ENCODE measurements at regions not wholly inside any gene's neighbourhood (a gene's known extent, or its start where the extent isn't known, plus 50 kb on each side); places are given as distances from the start of the nearest gene placed in this dataset.

DNA sequence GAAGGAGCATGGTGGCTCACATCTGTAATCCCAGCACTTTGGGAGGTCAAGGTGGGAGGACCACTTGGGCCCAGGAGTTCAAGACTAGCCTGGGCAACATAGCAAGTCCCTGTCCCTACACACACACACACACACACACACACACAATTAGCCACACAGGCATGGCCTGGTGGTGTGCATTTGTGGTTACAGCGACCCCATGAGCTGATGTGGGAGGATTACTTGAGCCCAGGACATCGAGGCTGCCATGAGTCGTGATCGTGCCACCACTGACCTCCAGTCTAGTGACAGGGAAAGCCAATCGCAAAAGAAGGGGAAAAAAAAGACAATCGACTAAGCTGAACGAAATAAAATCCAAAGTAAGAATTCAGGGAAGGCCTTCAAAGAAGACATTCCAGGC lies 67.9 kb downstream of the TBX3 start:
- peak in 1 of 2 donors; percentile 52 for DNase-seq (ENCODE audit: low spot score in 2 of 2)
- H3K4me3 ChIP-seq (ENCODE audit: low read depth, poor library complexity, severe bottlenecking): no peak overlapping the region
- intact Hi-C loops (cut with DNase I; ENCODE audit: low total_unique reads): no loop called here
- whole genome bisulfite sequencing, 2 donors: 90 to 92% methylated on average over 7 of the region's 7 CpGs
- no peak for TF ChIP-seq POLR2A (IDR thresholded peaks at IDR 0.05)
- TF ChIP-seq, protein P1, sequence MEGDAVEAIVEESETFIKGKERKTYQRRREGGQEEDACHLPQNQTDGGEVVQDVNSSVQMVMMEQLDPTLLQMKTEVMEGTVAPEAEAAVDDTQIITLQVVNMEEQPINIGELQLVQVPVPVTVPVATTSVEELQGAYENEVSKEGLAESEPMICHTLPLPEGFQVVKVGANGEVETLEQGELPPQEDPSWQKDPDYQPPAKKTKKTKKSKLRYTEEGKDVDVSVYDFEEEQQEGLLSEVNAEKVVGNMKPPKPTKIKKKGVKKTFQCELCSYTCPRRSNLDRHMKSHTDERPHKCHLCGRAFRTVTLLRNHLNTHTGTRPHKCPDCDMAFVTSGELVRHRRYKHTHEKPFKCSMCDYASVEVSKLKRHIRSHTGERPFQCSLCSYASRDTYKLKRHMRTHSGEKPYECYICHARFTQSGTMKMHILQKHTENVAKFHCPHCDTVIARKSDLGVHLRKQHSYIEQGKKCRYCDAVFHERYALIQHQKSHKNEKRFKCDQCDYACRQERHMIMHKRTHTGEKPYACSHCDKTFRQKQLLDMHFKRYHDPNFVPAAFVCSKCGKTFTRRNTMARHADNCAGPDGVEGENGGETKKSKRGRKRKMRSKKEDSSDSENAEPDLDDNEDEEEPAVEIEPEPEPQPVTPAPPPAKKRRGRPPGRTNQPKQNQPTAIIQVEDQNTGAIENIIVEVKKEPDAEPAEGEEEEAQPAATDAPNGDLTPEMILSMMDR (IDR thresholded peaks at IDR 0.05): no peak

DNA sequence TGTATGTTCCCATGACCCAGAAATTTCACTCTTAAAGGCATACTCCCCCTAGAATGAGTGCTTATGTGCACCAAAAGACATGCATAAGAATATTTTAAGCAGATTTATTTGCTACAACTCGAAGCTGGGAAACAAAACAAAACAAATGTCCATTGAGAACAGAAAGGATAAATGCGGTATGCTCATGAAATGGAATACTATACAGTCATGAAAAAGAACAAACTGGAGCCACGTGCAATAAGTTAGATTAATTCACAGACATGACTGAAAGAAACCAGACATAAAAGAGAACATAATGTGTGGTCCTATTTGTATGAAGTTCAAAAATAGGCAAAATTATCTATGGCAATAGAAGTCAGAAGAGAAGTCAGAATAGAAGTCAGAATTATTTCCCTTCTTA lies 69.9 kb downstream of the TBX3 start:
- DNase-seq (ENCODE audit: low spot score in 2 of 2): no peak
- intact Hi-C loops (cut with DNase I; ENCODE audit: low total_unique reads): no loop called here
- TF ChIP-seq, protein P1 (IDR thresholded peaks at IDR 0.05): no peak
- no peak for TF ChIP-seq POLR2A (IDR thresholded peaks at IDR 0.05)
- 69 to 76% methylated on average over 3 of the region's 3 CpGs for WGBS, 2 donors
- H3K4me3 ChIP-seq (ENCODE audit: low read depth, poor library complexity, severe bottlenecking): no peak overlapping the region

DNA sequence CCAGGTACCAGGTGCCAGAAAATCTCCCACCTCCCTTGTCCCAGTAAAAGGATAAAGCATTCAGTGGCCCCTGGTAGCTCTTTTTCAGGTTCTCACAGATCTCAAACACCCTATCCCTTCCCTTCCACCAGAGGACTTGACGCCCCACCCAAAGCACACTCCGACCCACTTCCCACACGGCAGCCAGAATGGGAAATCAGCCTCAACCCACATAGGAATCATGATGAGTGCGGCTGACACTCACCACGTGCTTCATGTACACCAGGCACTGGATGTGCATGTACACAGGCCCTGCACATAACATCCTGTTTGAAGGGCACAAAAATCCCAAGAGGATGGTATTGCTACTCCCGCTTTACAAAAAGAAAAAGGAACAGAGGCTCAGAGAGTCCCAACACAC lies 71.9 kb downstream of the TBX3 start:
- TF ChIP-seq POLR2A (IDR thresholded peaks at IDR 0.05): no peak
- TF ChIP-seq, protein P1 (IDR thresholded peaks at IDR 0.05): no peak
- WGBS, 2 donors: 68 to 75% methylated on average over 6 of the region's 6 CpGs
- intact Hi-C loops (cut with DNase I; ENCODE audit: low total_unique reads): no loop called here
- H3K4me3 ChIP-seq (ENCODE audit: low read depth, poor library complexity, severe bottlenecking): no peak overlapping the region
- peak in 1 of 2 donors; percentile 21 for DNase-seq (ENCODE audit: low spot score in 2 of 2)

DNA sequence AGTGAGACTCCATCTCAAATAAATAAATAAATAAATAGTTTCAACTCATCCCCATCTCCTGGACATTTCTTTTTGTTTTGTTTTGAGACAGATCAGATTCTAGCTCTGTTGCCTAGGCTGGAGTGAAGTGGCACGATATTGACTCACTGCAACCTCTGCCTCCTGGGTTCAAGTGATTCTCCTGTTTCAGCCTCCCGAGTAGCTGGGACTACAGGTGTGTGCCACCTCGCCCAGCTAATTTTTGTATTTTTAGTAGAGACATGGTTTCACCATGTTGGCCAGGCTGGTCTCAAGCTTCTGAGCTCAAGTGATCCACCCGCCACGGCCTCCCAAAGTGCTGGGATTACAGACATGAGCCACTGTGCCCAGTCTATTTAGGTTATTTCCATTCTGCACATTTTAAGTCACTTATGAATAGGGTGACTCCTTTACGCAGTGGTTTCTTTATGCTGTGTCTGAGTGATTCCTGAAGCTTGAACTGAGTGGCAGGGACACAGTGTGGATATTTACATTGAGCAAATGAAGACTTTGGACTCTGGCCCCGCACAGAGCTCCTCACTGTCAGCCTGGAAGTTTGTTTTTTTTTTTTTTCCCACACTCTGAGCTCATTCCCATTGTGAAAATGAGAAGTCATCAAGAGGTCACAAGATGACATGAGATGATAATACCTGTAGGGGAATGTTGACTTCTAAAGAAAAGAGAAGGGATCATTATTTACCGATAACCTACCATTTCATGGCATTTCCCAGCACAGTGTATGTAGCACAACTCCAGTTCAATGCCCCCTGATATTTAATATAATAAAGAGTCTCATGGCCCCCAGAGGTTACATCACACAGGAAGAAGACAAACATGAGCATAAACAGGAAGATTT lies 72.6 kb downstream of the TBX3 start:
- intact Hi-C loops (cut with DNase I; ENCODE audit: low total_unique reads): no loop called here
- no peak overlapping the region for H3K4me3 ChIP-seq (ENCODE audit: low read depth, poor library complexity, severe bottlenecking)
- WGBS, 2 donors: 84 to 90% methylated on average over 8 of the region's 8 CpGs
- TF ChIP-seq POLR2A (IDR thresholded peaks at IDR 0.05): no peak
- TF ChIP-seq, protein P1 (IDR thresholded peaks at IDR 0.05): no peak
- DNase-seq (ENCODE audit: low spot score in 2 of 2): peak in 1 of 2 donors; percentile 50

DNA sequence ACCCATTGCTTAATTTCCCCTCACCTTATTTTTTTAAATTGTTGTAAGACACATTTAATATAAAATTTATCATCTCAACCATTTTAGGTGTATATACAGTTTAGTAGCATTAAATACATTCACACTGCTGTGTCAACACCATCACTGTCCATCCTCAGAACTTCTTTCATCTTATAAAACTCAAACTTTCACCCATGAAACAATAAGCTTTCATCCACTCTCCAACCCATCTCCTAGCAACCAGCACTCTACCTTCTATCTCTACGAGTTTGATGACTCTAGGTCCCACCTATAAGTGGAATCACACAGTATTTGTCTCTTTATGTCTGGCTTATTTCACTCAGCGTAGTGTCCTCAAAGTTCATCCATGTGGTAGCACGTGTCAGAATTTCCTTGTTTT lies 75.5 kb downstream of the TBX3 start:
- TF ChIP-seq, protein P1 (IDR thresholded peaks at IDR 0.05): no peak
- intact Hi-C loops (cut with DNase I; ENCODE audit: low total_unique reads): no loop called here
- DNase-seq (ENCODE audit: low spot score in 2 of 2): no peak
- whole genome bisulfite sequencing, 2 donors: 78 to 81% methylated on average over 3 of the region's 3 CpGs
- no peak overlapping the region for H3K4me3 ChIP-seq (ENCODE audit: low read depth, poor library complexity, severe bottlenecking)

DNA sequence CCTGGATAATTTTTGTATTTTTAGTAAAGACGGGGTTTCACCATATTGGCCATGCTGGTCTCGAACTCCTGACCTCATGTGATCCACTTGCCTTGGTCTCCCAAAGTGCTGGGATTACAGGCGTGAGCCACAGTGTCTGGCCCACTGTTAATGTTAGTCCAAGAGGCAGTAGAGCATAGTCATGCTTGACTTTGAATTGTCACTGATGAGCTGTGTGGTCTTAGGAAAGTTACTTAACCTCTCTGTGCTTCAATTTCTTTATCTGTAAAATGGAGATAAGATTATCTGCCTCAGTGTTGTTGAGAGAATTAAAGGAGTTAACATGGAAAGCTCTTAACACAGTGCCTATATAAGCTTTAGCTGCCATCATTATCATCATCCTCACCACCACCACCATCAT lies 78.1 kb downstream of the TBX3 start:
- TF ChIP-seq, protein P1 (IDR thresholded peaks at IDR 0.05): no peak
- no peak for TF ChIP-seq POLR2A (IDR thresholded peaks at IDR 0.05)
- intact Hi-C loops (cut with DNase I; ENCODE audit: low total_unique reads): no loop called here
- H3K4me3 ChIP-seq (ENCODE audit: low read depth, poor library complexity, severe bottlenecking): no peak overlapping the region
- 91 to 95% methylated on average over 3 of the region's 3 CpGs for WGBS, 2 donors
- no peak for DNase-seq (ENCODE audit: low spot score in 2 of 2)

All from lower leg skin (tissue), 4 donors.